VCaP (cell line): ENCODE measurements at regions not wholly inside any gene's neighbourhood (a gene's known extent, or its start where the extent isn't known, plus 50 kb on each side); places are given as distances from the start of the nearest gene placed in this dataset.

Experiments used
- H3K27ac ChIP-seq: fragments of 450-650 bp; 2 replicates; pipeline ENCODE4 v1.5.1; 2017
- CTCF ChIP-seq: fragments of 450-650 bp; conservative IDR thresholded peaks from 2 replicates; pipeline ENCODE4 v1.5.1; 2017; ENCODE audit warnings: mild to moderate bottlenecking, moderate library complexity

GRCh38 chr2:203800783-203801182 is 66.8 kb upstream of the CTLA4 start:
- H3K27ac ChIP-seq: no peak overlapping the region
- no peak for TF ChIP-seq CTCF

DNA sequence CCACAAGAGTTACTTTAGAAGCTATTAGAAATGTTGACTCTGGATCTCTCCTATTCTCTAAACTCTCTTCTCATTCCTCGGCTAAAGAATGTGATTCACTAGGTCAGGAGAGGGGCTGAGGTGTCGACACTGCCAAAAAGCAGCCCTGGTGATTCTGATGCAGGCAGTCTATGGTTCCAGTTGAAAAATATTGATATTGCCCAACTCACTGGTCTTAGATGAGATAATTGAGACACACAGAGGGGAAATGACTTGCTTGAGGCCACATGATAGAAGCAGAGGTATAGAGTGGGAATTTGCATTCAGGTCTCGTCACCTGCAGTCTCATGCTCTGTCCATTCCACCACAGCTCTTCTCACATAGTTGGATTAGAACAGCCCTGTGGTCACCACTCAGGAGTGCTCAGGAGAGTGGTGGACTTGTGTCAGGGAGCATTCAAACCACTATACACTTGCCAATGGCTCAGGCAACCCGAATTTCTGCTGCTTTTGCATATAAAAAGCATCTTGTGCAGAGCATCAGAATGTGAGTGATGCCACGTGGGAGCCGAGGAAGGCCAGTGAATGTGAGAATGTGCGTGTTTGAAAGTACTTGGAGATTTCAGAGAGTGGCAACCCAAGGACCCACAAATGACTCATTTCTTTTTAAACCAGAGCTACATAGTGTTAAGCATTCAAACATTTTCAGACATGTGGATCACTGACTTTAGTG is 65.1 kb upstream of the CTLA4 start:
- no peak for TF ChIP-seq CTCF

DNA sequence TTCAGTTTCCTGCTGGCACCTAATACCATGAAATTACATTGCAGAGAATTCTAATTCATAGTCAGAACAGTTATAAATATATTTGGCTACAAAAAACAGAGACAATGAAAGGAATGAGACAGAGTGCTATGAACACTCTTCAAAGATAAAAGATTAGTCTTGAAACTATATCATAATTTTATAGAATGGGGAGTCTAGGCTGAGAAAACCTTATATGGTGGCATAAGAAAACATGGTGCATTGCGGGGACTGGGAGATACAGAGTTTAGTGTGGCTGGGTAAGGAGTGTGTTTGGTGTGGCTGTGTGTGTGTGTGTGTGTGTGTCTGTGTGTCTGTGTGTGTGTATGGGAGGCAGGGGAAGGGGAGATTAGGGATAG is 64.5 kb upstream of the CTLA4 start:
- no peak overlapping the region for H3K27ac ChIP-seq
- TF ChIP-seq CTCF: no peak

More for the DNA sequence above, 65.1 kb upstream of the CTLA4 start:
- H3K27ac ChIP-seq: no peak overlapping the region

DNA sequence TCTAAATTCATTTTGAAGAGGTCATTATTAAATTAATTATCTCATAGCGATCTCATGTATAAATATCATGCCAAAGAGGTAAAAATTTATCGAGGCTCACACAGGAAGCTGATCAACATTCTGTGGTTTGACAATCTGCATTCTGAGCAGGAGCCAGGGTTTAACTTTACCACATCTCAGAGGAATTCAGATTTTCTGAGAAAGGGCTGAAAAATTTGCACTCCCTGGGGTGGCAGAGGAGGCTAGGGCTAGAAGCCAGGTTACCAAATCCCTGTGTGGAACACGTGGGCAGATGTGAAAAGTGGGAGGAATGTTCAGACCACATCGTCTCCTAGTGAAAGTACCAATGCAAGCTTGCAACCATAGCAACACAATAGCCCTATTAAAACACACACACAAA is 63.5 kb upstream of the CTLA4 start:
- no peak overlapping the region for H3K27ac ChIP-seq
- TF ChIP-seq CTCF: no peak

GRCh38 chr2:203804764-203805485 is 62.6 kb upstream of the CTLA4 start:
- no peak for TF ChIP-seq CTCF
- H3K27ac ChIP-seq: no peak overlapping the region

DNA sequence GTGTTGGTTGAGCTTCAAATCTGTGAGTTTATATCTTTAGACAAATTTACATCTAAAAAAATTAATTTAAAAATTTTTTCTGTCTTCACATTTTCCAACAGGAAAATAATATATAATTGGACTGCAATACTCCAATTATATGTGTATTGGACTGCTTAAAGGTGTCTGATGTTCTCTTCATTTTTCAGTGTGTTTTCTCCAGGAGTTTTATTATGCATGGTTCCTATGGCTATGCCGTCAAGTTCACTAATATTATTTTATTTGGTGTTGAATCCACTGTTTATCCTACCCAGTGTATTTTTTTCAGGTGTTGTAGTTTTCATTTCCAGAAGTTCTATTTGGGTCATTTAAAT is 62.1 kb upstream of the CTLA4 start:
- TF ChIP-seq CTCF: no peak
- H3K27ac ChIP-seq: peak overlapping the region; percentile 63

DNA sequence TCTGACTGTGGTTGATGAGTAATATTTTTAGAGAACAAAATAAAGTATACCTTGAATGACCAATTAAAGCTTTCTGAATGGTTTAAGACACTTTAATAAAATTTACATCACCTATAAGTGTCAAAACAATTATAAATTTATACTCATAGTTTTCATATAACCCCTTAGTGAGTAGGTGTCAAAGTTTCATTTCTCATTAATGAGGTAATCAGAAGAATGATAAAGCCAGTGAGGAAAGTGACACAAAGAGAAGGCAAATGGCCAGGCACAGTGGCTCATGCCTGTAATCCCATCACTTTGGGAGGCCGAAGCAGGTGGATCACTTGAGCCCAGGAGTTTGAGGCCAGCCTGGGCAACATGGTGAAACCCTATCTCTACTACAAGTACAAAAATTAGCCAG is 60.8 kb upstream of the CTLA4 start:
- TF ChIP-seq CTCF: no peak
- H3K27ac ChIP-seq: peak overlapping the region; percentile 63
